ENCODE measurements at regions not wholly inside any gene's neighbourhood (a gene's known extent, or its start where the extent isn't known, plus 50 kb on each side); places are given as distances from the start of the nearest gene placed in this dataset.

DNA sequence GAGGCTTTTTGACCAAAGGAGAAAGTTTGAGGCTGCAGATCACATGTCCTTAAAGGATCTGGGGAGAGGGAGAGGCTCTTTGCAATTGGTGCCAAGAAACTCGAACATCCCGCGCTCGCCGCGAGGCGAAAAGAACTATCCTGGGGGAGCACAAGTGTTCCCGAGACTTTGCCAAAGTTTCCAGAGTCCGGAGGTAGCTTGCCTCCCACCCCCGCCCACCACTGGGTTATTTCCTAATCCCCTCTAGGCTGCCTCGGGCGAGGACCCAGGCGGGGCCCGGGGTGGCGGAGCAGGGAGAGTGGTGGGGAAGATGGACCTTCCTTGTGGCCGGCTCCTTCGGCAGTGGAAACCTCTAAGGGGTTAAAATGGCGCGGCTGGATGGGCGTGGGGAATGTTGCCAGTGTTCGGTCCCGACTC, 114.5 kb downstream of the KCNRG start:
- no peak overlapping the region for H3T11ph ChIP-seq (ENCODE audit: low read length)
- no peaks in the 10 kb centered on the region for H3K9me3 ChIP-seq (ENCODE audit: control insufficient read depth, low read depth, low read length)
- peak overlapping the region; percentile 50 to 82 for H3K4me3 Mint-ChIP-seq
- peaks cover 3% of the 10 kb centered on the region; the same call in 1 of the 2 replicates for H3K4me1 ChIP-seq (ENCODE audit: insufficient read depth, low read length)
- peaks cover 87% of the 10 kb centered on the region for H3K27me3 ChIP-seq (ENCODE audit: insufficient read depth, low read length)
- H3K4me1 Mint-ChIP-seq, result peaks cover 56 to 64% of the 10 kb centered on the region in 2 experiments
- DNase-seq, result no peak
- H3K4ac ChIP-seq (ENCODE audit: low read depth, low read length), result no peak overlapping the region
- H3K9me3 Mint-ChIP-seq, result peaks cover 0 to 6% of the 10 kb centered on the region in 2 experiments; a peak in 3 of 5 replicates
- no peak overlapping the region for H4K91ac ChIP-seq (ENCODE audit: insufficient read length, low read depth, low read length)
- H2BK5ac ChIP-seq (ENCODE audit: insufficient read length, low read length), result no peak overlapping the region
- no peak overlapping the region for H3K14ac ChIP-seq (ENCODE audit: insufficient read depth, low read length)
- H4K20me1 ChIP-seq (ENCODE audit: control insufficient read depth, insufficient read depth, insufficient read length), result no peaks in the 10 kb centered on the region
- H3K27ac ChIP-seq (ENCODE audit: insufficient read length, low read depth, low read length), result no peak overlapping the region
- no peak overlapping the region for H2AK5ac ChIP-seq (ENCODE audit: insufficient read length, low read length)
- H2BK15ac ChIP-seq (ENCODE audit: low read depth, low read length), result no peak overlapping the region
- no peak overlapping the region for H4K5ac ChIP-seq (ENCODE audit: insufficient read length, low read depth, low read length)
- no peak overlapping the region for H2BK12ac ChIP-seq (ENCODE audit: insufficient read length, low read depth, low read length)
- H3K79me2 ChIP-seq (ENCODE audit: insufficient read depth, low read length), result no peaks in the 10 kb centered on the region
- H3K27ac Mint-ChIP-seq, result no peak overlapping the region
- H3K79me1 ChIP-seq (ENCODE audit: insufficient read depth, low read depth, low read length, poor library complexity, severe bottlenecking), result no peaks in the 10 kb centered on the region
- H3K23ac ChIP-seq (ENCODE audit: insufficient read length, low read depth, low read length), result no peak overlapping the region
- no peak overlapping the region for H2BK20ac ChIP-seq (ENCODE audit: low read depth, low read length, poor library complexity, severe bottlenecking)
- no CpG with 5 or more reads among the region's 22 CpGs for WGBS (ENCODE audit: extremely low coverage, insufficient read length, low lambda C conversion rate)
- H4K8ac ChIP-seq (replicated peaks; ENCODE audit: insufficient read length, low read depth, low read length), result no peak overlapping the region
- H3K23me2 ChIP-seq (ENCODE audit: insufficient read length, low read depth, low read length, poor library complexity, severe bottlenecking), result peaks cover 52% of the 10 kb centered on the region
- peak overlapping the region; percentile 77 for H3K4me2 ChIP-seq (ENCODE audit: insufficient read depth, insufficient read length, low read length)
- no peak overlapping the region for H3K56ac ChIP-seq (ENCODE audit: insufficient read length, low read depth, low read length)
- no peak overlapping the region for H3K9ac ChIP-seq (ENCODE audit: extremely low read depth, insufficient read length, low read length)
- H2BK120ac ChIP-seq (ENCODE audit: low read depth, low read length, poor library complexity, severe bottlenecking), result no peak overlapping the region
- no peaks in the 10 kb centered on the region; a peak in 1 of 7 replicates for H3K36me3 Mint-ChIP-seq (ENCODE audit: insufficient read depth in 1 of 3, low read depth in 3 of 3)
- peaks cover 92% of the 10 kb centered on the region for H3K27me3 Mint-ChIP-seq (ENCODE audit: low read depth)
- H2AFZ ChIP-seq (ENCODE audit: low read length), result no peak overlapping the region
- no peak overlapping the region for H3K18ac ChIP-seq (ENCODE audit: insufficient read length, low read depth, low read length)
- TF ChIP-seq, protein P1, sequence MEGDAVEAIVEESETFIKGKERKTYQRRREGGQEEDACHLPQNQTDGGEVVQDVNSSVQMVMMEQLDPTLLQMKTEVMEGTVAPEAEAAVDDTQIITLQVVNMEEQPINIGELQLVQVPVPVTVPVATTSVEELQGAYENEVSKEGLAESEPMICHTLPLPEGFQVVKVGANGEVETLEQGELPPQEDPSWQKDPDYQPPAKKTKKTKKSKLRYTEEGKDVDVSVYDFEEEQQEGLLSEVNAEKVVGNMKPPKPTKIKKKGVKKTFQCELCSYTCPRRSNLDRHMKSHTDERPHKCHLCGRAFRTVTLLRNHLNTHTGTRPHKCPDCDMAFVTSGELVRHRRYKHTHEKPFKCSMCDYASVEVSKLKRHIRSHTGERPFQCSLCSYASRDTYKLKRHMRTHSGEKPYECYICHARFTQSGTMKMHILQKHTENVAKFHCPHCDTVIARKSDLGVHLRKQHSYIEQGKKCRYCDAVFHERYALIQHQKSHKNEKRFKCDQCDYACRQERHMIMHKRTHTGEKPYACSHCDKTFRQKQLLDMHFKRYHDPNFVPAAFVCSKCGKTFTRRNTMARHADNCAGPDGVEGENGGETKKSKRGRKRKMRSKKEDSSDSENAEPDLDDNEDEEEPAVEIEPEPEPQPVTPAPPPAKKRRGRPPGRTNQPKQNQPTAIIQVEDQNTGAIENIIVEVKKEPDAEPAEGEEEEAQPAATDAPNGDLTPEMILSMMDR (conservative IDR thresholded peaks at IDR 0.05), result no peak

Data from H9 (cell line).